NCI-H2081 (cell line): ENCODE measurements at regions not wholly inside any gene's neighbourhood (a gene's known extent, or its start where the extent isn't known, plus 50 kb on each side); places are given as distances from the start of the nearest gene placed in this dataset.
"Not testable (repeated sequence)": the region's sequence is repeated elsewhere in the genome, so short reads cannot be mapped to it uniquely, and the experiment has no call there.

Experiments
- DNase-seq, 2 experiments: peaks; one replicate each; lab custom pipeline; 2025; lab: John Stamatoyannopoulos, UW

- no peak for DNase-seq
Observed at GRCh38 chr10:124164264-124164663, 70.9 kb upstream of the CHST15 start.

GRCh38 chr10:124162774-124163354 is 69.5 kb upstream of the CHST15 start:
- no peak for DNase-seq

DNA sequence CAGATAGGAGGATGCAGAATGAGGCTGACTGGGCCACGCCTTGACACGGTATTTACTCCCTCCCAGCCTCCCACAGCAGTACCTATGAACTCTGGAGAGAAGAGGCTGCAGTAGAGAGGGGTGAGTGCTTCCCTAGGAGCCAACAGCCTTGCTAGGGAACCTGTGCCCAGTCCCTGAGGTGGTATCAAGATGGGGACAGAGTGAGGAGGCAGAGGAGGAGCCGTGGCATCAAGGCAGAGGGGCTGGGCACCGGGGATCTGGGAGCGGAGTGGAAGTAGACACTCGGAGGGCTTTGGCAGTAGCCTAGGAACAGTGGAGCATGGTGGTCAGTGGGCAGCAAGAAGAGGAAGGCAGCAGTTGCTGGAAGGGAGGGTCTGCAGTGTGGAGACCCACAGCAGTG is 68.7 kb upstream of the CHST15 start:
- no peak for DNase-seq

GRCh38 chr10:124161601-124162000 is 68.2 kb upstream of the CHST15 start:
- no peak for DNase-seq

DNA sequence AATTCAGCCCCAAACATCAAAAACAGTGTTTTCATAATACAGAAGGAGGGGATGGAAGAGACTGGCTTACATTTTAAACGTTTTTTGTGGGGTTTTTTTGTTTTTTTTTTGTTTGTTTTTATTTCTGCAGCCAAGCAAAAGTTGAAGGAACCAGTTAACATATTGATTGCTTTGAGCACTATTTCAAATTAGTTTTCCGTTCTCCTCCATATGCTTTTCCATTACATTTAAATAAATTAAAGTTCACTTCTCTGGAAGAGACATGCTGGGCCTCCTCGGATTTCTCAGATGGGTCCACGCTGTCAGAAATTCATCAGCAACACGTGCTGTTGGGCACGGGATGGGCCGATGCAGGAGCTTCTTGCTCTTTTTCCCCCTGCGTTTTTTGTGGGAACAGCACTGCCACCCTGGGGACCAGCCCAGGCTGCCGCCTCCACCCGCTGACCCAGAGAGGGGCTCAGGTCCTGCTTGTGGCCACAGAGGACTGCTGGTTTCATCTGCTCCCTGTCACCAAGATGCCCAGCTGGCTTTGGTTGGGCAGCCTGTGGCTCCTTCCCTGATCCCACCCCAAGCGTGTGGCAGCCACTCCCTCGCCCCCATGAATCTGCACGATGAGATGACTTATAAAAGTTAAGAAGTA is 67.7 kb upstream of the CHST15 start:
- no peak for DNase-seq

GRCh38 chr10:124160176-124160575 is 66.8 kb upstream of the CHST15 start:
- no peak for DNase-seq

DNA sequence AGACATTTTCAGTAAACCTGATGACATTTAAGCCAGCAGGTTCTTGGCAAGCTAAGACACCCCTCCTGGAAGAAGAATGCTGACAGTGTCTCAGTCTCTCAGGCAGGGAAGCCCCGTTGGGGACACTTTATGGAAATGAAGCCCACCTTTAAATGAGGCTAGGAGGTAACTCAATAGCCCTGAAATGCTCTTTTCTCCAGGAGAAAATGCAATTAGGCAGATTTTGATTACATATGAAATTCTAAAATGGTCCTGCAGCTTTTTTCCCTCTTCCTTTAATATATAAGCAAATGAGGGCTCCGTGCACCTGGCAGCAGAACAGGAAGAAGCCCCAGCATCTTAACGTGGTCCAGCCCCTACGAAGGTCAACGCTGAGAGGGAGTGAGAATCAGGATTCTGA is 65.8 kb upstream of the CHST15 start:
- no peak for DNase-seq

DNA sequence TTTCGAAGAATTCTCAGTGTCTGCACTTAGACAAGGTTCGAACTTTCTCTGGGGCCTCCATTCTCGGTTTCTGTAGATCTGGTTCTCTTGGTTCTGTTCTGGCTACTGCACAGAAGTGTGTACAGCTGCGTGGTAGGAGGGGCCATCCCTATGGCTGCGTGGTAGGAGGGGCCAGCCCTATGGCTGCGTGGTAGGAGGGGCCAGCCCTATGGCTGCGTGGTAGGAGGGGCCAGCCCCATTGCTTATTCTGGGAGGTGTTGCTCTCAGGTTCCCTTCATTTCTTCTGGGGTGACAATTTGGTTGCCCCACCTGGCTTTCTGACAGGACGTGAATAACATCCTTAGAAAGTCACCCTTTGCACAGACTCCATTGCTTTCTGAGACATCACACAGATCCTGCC is 65.2 kb upstream of the CHST15 start:
- no peak for DNase-seq

DNA sequence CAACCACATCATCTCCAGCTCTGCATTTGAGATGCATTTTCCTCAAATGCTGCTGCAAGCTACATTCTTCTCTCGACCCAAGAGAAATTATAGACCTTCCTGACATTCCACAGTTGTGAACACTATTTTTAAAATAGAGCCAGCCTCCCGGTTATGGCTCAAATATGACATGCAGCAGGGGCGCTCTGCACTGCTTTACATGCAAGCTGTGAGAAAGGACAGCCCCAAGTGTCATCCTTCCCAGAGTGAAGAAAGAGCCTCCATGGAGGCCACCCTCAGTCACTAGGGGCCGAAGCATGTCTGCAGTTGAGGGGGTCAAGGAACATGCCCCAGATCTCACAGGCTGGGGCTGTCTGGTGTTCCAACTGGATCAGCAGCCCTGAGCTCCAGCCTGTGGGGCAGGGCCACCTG is 63.9 kb upstream of the CHST15 start:
- DNase-seq = no peak

DNA sequence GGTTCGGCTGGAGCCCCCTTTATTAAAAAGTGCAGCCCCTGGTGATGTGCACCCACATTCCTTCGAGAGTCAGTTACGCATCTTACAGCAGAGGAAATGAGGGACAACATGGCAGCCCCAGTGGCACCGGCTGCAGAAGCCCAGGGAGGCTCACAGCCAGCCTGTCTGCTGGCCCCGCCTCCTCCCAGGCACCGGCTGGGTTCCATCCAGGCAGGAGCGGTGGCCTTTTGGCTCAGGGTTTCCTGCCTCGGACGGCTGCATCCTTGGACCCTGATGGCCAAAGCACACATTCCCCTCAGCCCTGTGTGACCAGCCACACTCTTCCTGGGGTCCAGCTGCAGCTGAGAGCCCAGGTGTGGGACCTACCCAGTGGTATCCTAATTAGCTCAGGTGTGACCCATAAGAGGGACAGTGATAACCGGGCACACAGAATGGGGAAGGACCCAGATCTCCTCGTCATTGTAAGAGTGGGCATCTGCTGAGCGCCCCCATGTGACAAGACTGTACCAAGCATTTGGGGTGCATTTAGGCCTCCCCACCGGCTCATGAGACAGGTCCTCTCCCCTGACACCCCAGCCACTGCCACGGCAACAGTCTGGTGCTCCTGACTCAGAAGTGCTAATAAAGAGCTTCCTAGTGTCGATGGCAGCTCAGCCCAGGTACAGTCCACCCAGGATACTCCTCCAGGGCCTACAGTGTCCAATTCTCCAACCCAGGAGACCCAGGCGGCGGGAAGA is 63.3 kb upstream of the CHST15 start:
- no peak for DNase-seq

DNA sequence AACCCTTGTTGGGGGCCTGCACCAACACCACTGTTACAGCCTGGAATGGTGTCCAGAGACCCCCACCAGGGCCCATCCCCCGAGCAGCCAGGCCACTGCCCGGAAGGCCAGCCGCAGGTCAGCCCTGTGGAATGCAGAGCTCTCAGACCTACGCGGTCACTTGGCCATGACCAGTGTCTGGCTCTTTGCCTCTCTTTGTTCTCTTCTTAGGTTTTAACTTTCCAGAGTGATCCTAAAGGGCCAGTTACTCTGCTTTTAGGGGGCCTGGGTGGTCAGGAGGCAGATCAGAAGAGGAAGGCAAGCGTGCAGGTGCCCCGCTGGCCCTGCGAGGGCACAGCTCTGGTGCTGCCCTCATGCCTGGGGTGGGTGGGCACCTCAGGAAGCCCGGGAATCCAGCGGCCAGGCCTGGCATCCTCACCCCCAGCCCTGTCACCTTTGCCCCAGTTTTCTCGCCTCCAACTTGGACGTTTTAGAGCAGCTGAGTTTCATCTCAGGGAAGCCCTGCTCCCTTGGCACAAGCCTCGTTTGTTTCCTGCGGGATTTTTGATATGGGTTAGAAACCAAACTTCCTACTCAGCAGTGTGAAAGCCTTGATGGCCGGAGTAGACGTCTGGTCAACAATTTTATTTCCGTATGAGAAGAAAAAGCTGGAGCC is 62.5 kb upstream of the CHST15 start:
- DNase-seq = no peak

DNA sequence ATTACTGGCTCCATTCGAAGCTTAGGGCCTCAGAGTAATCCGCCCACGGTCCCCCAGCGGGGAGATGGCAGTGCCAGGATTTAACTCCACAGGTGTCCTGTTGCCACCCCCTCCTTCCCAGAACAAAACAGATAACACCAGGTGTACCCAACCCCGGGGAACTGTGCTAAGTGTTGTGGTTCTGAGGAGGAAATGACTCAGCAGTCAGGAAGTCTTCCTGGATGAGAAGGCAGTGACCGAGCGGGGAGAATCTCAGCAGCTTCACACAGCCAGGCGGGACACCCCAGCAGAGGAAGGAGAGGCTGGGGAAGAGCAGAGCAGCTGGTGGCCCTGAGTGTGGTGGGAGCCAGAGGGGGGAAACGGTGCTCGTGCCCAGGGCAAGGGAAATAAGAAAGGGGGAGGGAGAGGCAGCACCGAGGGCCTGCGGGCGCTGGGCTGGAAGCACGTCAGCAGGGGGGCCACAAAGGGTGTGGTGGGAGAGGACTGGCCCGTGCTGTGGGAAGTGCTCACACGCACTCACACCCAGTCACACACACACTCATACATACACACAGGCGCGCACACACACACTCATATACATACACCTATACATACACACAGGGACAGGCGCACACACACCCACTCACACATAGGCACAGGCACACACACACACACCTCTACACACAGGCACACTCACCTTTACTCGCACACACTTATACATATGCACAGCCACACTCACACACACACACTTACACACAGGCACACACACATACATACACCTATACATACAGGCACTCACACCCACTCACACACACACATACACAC is 59.8 kb upstream of the CHST15 start:
- DNase-seq = peak; percentile 87 to 92

DNA sequence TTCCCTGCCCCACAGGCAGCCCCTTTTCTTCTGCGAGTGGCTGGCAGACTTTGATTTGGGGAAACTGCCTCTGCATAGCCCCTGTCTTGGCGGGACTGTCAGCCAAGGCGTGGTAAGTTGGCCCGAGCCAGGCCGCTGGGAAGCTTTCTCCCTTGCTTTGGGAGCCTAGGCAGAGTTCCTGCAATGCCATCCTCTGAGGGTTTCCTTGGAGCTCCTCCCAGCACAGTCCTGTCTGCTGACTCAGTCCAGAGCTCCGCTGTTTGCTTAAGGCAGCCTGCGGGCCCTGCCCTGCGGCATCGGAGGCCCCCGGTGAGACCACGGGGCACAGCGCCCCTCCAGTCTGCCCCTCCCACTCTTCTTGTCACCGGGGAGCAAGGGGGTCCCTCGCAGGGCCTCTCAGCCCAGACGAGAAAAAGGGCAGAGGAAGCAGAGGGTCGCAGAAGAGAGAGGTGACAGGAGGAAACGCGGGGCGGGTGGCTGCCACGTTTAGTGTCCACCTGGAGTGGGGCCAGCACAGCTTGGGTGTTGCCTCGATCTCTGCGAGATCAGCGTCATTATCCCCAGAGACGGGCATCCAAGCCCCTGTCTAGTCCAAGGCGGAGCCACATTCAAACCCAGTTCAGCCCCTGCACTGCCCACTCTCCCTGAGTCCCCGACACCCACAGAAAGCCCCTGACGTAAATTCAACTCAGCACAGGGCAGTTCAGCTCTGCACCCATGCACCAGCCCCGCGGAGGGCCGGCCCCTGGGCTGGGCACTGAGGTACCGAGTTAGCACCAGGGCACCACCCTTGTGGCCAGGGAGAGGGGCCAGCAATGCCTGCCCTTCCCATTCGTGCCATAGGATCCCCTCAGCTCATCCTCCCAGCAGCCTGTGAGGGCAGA is 59.0 kb upstream of the CHST15 start:
- DNase-seq = peak; percentile 32 to 59

DNA sequence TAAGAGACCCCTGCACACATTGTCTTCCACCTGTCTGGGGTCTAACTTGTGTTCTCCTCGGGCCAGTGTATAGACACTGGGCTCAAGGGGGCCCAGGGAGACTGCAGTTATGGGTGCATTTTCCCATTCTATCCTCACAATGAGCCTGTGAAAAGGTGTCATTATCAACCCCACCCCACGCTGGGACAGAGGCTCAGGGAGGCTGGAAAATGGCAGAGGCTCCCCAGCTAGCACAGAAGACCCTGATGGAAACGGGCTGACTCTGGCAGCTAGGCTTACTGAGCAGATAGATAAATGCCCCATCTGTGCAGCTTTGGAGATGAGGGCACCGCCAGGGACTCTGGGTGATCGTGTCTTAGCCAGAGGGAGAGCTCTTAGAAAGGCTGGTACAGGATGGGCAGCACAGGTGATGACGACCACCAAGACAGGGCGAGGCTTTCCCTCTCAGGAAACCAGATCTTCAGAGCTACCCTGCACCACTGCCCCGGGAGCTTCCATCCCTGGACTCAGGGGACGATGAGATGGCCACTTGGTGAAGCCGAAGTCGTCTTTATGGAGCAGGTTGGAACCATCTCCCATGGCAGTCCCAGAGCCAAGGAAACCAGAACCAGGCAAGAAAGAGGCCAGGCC is 58.2 kb upstream of the CHST15 start:
- no peak for DNase-seq

DNA sequence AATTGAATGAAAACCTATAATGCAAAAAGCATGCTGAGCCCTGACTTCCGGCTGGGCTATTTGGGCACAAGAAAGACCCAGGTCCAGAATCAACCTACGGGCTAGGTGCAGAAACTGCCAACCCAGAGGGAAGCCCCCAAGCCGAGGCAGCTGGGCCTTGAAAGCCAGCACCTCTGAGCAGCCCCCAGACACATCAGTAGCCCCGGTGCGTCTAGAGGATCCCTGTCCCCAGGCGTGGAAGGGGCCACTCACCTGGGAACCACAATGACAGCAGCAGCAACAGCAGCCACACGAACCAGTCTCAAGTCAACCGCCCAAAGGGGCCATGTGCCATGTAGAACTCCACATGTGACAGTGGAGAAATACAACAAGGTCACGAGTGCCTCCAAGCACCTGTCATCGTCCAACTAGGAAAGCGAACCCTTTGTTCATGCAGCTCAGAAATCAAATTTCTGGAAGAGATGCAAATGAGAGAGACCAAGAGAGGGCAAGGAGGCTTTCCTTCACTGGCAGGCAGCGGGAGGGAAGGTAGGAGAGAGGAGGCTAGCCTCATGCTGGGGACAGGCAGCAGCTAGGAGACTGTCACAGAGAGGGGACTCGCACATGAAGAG is 57.5 kb upstream of the CHST15 start:
- DNase-seq = peak in 1 of 2 experiments; percentile 3

GRCh38 chr10:124150189-124150806 is 56.9 kb upstream of the CHST15 start:
- DNase-seq = no peak

GRCh38 chr10:124149189-124150042 is 56.0 kb upstream of the CHST15 start:
- peak; percentile 78 to 95 for DNase-seq

GRCh38 chr10:124148509-124149188 is 55.3 kb upstream of the CHST15 start:
- not testable (repeated sequence) for DNase-seq
